GM13976 (cell line): ENCODE measurements at regions not wholly inside any gene's neighbourhood (a gene's known extent, or its start where the extent isn't known, plus 50 kb on each side); places are given as distances from the start of the nearest gene placed in this dataset.

Experiments
- DNase-seq: peaks from one replicate; pipeline ENCODE4 v3.0.0; 2012; ENCODE audit warnings: low spot score
- CTCF ChIP-seq: IDR thresholded peaks from 2 replicates; pipeline ENCODE4 v1.5.1; 2012; ENCODE audit warnings: borderline replicate concordance, mild to moderate bottlenecking; ENCODE audit not compliant: insufficient read depth; ENCODE audit errors: extremely low read depth, missing control alignments, control extremely low read depth
- in situ Hi-C: fragments of 300-500 bp; cut with MboI; formaldehyde crosslinking; loops from one replicate; pipeline ENCODE4 v1.12.0; 2022; ENCODE audit warnings: low sequenced_read_pairs, mixed read lengths, inconsistent platforms; ENCODE audit not compliant: unreplicated experiment

- DNase-seq = peak; percentile 40
- TF ChIP-seq CTCF = no peak
- in situ Hi-C loops = loop anchor here (10.0 to 25.0 kb wide), 2 partner anchors 210 to 323 kb away; no protein-coding TSS in a partner anchor
These were observed 63.0 kb upstream of the CD2AP start for GRCh38 chr6:47414423-47415167.

GRCh38 chr6:47416396-47417345, 60.9 kb upstream of the CD2AP start:
- no peak for DNase-seq
- in situ Hi-C loops = loop anchor here (10.0 to 25.0 kb wide), 2 partner anchors 208 to 321 kb away; no protein-coding TSS in a partner anchor
- TF ChIP-seq CTCF = no peak

- in situ Hi-C loops = loop anchor here (10.0 to 25.0 kb wide), 2 partner anchors 205 to 318 kb away; no protein-coding TSS in a partner anchor
- TF ChIP-seq CTCF = no peak
- DNase-seq = no peak
These were observed 58.0 kb upstream of the CD2AP start for GRCh38 chr6:47419621-47420020.

GRCh38 chr6:47420394-47421371, 56.9 kb upstream of the CD2AP start:
- no peak for TF ChIP-seq CTCF
- DNase-seq = no peak
- in situ Hi-C loops = loop anchor here (25.0 kb wide), 1 partner anchor 317 kb away; no protein-coding TSS in a partner anchor

- no peak for TF ChIP-seq CTCF
- no peak for DNase-seq
- in situ Hi-C loops = loop anchor here (25.0 kb wide), 1 partner anchor 314 kb away; no protein-coding TSS in a partner anchor
These were observed 54.5 kb upstream of the CD2AP start for GRCh38 chr6:47423079-47423478.
